Hematopoietic multipotent progenitor cell treated with erythropoietin and hydrocortisone succinate and interleukin-3 and kit ligand, for 8 days (in vitro differentiated cells): ENCODE measurements at regions not wholly inside any gene's neighbourhood (a gene's known extent, or its start where the extent isn't known, plus 50 kb on each side); places are given as distances from the start of the nearest gene placed in this dataset.
"Not testable (repeated sequence)": the region's sequence is repeated elsewhere in the genome, so short reads cannot be mapped to it uniquely, and the experiment has no call there.

Experiments used
- DNase-seq: peaks from one replicate; pipeline ENCODE4 v3.0.0-alpha.2; 2015

DNA sequence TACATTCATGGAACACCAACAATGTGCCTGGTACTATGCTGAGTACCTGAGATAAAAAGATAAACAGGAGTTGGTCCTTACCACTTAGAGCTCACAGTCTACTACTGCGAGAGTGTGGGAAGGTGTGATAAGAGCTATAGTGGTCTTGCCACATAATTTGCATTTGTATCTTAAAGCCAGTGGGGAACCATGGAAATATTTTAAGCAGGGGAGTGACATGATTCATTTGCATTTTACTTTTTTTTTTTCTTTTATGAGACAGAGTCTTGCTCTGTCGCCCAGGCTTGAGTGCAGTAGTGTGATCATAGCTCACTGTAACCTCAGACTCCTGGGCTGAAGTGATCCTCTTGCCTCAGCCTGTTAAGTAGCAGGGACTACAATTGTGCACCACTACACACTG lies 53.6 kb downstream of the SRGAP2 start:
- not testable (repeated sequence) for DNase-seq

DNA sequence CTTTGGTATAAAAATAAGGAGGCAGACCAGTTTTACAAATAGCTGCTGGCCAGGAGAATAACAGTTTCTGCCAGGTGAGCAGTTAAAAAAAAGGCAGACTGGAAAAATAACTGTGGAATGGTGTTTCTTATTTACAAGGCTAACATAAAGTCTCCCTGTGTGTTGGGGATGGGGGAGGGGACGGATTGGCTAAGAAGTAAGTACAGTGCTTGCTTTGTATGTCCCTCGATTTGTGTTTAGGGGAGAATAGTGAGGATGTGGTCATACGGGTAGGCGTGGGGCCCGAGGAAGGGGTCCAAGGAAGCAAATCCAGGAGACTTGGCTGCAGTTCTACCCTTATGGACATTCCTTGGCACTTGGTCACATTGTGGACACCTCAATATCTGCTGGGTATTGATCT lies 58.1 kb downstream of the SRGAP2 start:
- not testable (repeated sequence) for DNase-seq

DNA sequence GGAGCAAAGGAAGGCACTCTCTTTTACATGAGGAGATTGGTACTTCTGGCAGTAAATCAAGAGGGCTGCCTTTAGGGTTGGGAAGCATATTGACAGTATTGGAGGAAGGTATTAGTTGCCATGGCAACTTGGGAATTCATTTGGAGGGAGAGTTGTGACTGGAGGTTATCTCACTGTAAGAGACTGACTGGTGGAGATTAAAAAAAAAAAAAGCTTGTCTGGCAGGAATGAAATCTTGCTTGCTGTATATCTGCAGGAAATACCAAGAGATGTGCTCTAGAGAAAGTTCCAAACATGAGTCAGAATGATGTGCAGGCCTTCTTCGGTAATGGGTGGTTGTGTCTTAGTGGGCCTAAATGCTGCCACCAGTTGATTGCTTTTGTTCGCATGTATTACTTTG lies 59.1 kb downstream of the SRGAP2 start:
- not testable (repeated sequence) for DNase-seq

DNA sequence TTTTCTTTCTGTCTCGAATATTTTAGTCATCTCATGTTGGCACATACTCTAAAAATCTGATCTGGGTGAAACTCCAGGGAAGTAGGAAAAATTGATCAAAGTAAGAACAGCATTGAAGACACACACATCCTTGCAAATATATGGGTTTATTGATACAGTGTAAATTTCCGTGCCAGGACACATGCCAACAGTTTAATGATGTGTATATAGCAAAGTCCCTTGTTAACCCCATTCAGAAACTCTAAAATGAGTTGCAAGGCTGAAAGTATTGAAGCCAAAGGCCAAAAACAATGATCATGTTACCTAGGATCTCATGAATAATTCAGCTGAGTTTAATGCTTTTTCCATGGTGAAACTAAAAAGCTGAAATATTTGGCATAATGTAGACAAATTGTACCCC lies 61.6 kb downstream of the SRGAP2 start:
- DNase-seq, result not testable (repeated sequence)

DNA sequence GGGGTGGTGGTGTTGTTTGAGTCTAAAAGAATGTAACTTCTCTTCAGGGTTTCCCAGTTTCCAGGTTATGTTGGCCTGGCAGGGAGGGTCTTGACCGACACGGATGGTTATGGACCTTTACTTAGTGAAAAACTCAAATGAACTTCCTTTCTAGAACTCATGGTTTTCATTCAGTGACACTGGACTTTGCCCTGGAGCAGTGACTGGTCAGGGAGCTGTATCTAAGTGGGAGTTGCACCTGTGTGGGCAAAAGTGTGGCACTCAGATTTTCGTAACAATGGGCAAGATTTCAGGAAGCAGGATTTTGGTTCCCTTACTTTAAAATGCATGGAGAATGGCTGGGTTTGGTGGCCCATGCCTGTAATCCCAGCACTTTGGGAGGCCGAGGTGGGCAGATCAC lies 67.8 kb downstream of the SRGAP2 start:
- not testable (repeated sequence) for DNase-seq

DNA sequence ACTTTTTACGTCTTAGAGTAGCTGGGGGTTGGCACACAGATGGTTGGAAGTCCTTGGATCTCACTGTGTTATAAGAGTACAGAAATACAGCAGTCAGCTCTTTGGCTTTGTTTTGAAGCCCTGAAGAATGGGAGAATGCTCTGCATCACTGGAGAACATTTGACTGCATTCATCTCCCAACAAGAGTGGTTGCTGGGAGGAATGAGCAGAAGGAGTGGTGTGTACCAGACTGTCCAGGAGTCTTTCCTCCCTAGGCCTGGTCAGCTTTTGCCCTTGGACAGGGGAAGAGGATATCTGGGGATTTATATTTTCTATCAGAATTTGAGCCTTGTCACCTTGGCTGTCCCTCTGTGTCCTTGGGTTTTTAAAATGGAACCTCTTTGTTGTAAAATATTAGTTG lies 69.8 kb downstream of the SRGAP2 start:
- DNase-seq, result not testable (repeated sequence)

DNA sequence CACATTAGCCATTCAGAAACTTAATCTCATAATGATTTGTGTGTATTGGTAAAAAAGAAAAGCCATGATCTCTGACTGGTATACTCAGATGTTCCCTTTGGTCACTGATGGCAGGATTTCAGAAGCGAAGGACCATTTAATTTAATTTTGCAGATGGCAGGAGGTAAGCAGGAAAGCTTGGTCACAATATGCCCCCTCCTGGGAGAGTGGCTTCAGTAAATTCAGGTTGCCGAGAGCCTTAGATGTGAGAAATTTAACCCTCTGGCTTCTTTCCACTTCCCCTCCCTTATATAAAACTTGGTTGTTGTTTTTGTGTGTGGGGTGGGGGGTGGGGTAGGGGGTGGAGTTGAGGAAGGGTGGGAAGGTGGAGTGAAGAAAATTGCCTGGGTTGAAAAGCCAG lies 72.8 kb downstream of the SRGAP2 start:
- DNase-seq, result not testable (repeated sequence)

DNA sequence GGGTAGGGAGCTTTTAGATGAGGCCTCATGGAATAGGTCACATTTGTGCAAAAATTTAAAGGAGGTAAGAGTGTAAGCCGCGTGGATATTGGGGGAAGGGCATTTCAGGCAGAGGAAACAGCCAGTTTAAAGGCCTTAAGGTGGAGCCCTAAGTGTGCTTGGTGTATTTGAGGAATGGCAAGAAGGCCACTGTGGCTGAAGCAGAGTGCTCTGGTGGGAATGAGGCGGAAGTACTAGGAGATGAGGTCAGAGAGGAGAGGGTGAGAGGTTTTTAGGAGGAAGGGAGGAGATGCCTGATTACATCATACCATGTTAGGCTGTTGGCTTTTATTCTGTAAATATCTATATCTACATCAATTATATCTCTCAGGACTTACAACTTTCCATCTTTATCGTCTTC lies 75.3 kb downstream of the SRGAP2 start:
- not testable (repeated sequence) for DNase-seq

DNA sequence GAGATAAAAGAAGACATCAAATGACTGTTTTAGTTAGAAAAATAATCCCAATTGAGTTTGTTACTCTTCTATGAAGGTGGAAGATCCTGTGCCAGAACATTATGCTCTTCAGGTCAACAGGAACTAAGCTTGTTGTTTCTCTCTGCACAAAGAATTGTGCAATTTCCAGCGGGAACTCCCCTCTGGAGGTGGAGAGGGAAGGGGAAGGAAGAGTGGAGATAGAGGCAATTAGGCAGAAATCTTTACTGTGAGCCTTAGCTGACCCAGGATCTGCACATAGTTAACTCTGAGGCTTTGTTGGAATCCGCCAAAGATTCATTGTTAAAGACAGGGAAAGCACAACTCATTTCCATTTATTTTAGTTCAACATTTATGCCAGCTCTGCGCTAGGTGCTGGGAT lies 77.3 kb downstream of the SRGAP2 start:
- not testable (repeated sequence) for DNase-seq

DNA sequence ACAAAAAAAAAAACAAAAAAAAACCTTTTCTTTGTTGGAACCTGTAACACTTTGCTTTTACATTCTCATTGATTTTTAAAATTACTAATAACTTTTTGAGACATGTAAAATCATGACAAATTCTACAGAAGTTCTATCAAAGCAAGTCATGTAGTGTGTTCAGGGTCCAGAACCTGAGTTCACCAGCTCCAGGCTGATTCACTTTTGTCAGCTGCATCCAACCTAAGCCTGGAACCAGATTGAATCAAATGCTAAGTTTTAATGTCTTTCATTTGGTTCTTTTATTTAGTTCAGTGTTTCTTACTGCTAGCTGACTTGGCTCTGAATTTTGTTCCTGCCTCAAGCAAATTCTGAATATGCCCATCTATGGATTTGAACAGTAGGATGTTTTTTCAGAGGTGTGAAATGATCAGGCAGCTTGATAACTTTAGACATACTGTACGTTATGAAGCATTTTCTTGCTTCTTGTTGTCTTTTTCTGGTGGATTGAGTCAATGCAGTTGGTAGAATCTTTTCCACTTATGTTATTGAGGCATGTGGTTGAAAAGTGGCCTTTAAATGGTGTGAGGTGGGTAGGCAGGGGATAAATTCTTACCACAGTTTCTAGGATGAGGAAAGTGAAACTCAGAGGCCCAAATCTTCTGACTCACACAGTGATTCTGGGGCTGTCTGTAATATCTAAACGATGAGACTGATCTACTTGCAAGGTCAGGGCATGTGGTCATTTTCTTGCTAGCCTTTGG lies 78.7 kb downstream of the SRGAP2 start:
- not testable (repeated sequence) for DNase-seq

DNA sequence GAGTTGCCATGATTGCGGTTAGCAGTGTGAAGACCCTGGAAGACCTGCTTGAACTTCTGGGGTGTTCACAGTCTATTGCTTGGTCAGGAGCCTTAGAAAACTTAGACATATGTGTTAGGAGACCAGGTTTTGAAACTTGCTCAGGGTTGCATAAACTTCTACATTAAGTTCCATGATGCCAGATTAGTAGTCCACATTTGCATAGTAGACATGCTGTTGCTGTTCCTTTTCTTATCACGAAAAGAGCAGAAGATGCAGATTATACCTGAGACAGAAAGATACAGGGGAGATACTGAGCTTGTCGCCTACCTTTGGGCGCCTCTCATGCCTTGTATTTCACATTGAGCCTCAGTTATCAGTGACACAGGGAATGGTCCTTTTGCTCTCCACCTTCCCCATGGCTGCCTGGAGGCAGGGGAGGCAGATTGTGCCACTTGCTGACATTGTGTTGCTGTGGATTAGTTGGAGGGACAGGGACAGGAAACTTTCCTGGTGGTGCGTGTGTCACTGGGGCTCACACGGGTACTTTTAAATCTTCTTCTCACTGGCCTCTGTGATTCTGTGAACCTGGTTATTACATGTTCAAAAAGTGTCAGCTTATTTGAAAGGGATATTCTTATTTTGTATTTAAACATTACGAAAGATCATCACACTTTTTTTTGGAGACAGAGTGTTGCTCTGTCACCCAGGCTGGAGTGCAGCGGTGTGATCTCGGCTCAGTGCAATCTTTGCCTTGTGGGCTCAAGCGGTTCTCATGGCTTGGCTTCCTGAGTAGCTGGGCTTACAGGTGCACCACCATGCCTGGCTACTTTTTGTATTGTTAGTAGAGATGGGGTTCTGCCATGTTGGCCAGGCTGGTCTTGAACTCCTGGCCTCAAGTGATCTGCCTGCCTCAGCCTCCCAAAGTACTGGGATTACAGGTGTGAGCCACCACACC lies 82.0 kb downstream of the SRGAP2 start:
- DNase-seq, result not testable (repeated sequence)

DNA sequence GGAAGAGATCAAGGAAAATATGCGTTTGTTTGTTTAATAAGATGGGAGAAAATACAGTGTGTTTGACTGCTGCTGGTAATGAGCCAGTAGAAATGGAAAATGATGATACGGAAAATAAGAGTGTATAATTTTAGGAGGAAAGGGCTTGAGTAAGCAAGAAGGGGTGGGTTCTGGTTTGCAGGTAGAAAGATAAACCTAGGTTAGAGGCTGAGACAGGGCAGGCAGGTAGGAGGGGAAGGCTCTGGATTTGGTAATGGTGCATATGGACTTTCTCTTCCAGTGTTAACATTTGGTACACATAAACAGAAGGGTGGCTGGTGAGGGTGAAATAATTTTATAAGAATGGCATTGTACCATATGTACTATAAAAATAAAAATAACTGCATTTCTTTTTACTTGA lies 84.4 kb downstream of the SRGAP2 start:
- DNase-seq, result not testable (repeated sequence)

DNA sequence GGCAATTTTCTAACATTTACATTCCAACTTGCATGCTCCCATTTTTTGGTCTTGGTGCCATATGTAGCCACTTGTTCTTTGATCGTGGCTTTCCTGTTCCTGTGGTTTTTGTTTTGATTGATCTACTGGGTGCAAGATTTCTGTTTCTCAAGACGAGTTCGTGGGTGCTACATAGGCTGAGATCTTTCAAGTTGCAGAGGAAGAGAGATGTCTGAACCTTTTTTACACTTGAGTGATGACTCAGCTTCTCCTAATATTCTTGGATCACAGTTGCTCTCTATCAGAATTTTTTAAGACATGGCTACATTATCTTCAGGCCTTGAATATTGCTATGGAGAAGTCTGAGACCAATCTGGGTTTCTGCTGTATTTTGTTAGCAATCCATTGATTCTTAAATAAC lies 85.1 kb downstream of the SRGAP2 start:
- not testable (repeated sequence) for DNase-seq

DNA sequence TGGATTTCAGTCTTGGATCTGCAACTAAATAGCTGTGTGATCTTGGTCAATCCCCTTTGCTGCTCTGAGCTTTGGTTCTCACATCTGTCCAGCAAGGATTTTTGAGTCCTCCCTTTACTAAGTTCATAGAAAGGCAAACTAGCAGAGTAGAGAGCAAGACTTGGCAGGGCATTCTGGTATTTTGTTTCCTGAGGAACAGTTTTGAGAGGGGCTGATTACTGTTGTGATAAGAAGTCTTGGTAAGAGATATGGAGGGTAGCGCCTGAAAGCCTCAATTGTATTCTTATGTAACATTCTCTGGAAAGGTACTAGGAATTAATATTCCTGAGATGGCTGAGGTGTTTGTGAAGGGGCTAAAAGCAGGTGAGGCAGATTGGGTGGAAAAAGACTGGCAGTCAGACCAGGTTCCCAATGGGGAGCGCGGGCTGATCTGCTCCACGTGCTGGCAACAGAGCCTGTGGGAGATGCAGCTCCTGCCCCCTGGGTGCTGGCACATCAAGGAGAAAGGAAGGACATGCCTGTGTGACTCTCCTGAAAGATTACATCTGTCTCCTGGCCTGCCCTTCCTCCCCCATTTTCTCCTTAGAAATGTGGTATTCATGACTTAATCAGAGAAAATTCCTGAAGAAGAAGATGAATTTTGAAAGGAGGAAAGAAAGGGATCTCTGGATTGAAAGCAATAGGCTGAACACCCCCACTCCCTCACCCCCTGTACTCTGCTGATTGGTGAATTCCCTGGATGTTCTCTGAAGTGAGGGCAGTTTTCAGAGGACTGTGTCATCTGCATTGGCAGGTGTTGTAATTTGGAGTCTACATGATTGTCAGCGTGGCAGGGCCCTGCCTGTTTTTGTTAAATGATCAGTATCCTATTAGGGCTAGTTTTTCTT lies 94.0 kb downstream of the SRGAP2 start:
- DNase-seq, result not testable (repeated sequence)

DNA sequence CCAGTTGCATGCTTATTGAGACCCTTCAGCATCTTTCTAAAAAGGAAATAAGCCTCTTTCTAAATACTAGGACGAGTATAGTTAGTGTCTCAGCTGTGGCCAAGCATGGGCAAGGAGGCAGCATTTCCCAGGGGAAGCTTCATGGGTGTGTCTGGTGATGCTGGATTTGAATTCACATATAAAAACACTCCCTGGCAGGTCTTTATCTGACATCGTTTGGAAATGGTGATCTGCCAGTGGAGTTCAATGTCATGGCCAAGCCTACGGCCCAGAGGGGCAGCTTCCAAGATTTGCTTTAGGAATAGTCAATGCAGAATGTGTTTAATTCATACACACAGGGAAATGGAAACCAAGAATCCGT lies 94.7 kb downstream of the SRGAP2 start:
- DNase-seq, result not testable (repeated sequence)

DNA sequence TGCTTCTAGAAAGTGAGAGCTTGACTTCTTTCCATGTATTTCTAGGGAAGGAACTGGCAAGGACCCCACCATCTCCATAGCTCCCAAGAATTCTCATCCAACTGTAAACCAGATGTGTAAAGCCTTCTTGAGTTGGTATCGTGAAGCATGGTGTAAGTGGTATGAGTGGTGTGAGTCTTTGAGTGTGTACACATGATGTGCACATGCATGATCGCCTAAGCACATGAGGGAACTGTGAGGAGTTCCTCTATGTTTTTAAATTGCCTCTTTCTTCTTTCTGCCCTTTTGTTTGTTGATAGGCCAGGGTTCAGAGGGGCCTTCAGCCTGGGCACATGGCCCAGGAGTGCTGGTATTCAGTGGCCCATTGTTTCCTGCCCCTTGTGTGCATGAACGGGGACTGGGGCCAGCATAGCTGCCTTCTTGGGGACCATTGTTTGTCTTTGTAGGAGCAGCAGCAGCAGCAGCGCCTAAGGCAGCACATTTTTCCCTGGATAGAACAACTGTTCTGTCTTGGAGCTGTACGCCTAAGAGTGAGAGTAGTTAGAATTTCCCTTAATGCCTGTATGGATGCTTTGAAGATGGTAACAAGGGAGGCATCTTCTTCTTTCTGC lies 95.9 kb downstream of the SRGAP2 start:
- not testable (repeated sequence) for DNase-seq

DNA sequence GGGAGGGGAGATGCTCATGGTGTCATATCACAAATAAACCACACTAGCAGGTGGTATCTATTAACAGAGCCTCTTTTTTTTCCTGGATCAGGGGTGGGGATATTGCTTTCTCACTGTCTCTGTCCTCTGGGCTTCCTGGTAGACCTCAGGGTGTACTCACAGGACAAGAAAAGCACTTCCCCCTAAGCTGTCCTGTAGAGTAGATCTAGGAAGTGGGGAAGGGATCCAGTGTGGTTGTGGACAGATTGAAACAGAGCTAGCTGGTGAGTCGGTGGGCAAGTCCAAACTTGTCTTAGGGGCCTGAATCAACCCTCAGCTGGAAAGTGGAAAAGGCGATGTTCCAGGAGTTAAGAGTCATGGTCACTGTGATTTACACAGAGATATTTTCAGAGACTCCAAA lies 96.6 kb downstream of the SRGAP2 start:
- DNase-seq, result not testable (repeated sequence)

DNA sequence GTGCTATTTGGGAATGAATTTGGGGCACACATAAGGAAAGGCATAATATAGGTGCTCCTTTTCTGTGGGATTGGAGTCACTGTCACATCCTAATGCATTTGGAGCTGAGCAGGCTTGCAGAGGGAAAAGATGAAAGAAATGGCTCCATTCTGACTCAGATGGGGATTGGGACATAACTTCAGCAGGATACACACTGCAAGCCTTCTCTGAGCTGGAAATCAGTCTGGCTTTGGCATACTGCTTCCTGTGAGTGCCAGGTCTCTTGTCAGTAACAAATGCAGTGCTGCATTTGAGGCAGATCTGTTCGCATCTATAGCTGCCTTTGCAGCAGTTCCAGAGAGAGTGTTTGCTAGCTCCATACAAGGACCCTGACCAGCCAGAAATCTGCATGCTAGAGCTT lies 98.7 kb downstream of the SRGAP2 start:
- DNase-seq, result not testable (repeated sequence)

DNA sequence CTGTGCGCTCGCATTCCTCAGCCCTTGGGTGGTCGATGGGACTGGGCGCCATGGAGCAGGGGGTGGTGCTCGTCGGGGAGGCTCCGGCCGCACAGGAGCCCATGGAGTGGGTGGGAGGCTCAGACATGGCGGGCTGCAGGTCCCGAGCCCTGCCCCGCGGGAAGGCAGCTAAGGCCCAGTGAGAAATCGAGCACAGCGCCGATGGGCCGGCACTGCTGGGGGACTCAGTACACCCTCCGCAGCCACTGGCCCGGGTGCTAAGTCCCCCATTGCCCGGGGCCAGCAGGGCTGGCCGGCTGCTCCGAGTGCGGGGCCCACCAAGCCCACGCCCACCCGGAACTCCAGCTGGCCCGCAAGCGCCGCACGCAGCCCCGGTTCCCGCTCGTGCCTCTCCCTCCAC lies 104.1 kb downstream of the SRGAP2 start:
- DNase-seq, result not testable (repeated sequence)

DNA sequence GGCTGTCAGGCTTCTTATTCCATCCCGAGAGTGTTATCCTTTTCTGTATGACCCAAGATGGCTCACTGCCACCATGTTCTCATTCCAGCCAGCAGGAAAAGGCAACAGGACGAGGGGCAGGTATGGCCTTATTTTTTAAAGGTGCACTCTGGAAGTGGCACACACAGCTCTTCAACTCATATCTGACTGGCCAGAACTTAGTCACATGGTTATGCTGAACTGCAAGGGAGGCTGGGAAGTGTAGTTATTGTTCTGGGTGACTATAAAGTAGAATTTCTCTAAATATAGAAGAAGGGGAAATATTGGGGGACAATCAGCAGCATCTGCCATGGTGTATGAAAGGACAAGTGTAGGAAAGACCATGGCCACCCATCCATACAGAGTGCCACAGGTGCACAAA lies 107.6 kb downstream of the SRGAP2 start:
- DNase-seq, result not testable (repeated sequence)

DNA sequence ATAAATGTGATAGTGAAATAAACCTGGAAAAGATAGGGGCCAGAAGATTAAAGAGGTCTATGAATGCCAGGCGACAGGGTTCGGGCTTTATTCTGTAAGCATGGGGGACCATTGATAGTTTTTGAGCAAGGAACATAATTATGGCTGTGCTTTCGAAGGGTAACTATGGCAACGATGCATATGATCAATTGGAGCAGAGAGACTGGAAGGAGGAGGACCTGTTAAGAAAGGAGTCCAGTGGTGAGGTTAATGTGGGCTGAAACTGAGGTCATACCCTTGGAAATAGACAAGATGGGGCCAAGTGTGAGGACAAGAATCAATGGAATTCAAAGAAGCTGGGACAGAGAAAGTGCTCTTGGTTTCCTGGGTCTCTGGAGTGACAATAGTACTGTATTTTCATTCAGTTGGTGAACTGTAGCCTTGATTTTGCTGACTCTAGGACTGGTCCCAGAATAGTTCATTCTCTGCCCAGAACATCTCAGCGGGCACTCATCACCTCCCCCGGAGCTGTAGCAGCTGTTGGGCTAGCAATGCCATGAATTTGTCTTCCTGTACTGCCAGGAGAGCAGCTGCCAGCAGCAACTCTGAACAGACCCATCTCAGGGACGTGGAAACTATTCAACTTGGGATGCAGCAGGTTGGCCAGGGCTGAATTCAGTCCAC lies 108.4 kb downstream of the SRGAP2 start:
- DNase-seq, result not testable (repeated sequence)

DNA sequence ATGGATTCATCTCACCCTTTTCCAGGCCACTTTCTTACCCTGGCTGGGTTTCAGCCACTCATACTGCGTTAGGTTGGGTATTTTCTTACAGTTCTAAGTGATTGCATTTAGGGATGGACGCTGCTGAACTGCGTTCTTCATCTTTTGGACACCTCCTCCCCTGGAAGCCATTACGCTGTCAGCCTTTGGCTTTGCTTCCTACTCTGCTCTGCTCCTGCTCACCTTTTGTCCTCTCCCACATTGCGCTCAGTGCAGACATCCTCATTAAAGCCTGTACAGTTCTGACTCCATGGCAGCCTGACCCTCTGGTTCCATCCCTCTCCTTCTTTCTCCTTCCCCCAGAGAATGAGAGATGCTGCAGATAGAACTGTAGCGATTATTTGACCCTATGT lies 108.9 kb downstream of the SRGAP2 start:
- not testable (repeated sequence) for DNase-seq
